Osteoblast (primary cell): ENCODE measurements at regions not wholly inside any gene's neighbourhood (a gene's known extent, or its start where the extent isn't known, plus 50 kb on each side); places are given as distances from the start of the nearest gene placed in this dataset.

ENCODE experiments used
- DNase-seq: peaks from one replicate; pipeline ENCODE4 v3.0.0; 2011; ENCODE audit warnings: low spot score, mixed read lengths; ENCODE audit not compliant: insufficient read length; ENCODE audit errors: missing footprints
- H2AFZ ChIP-seq: 2 replicates; pipeline ENCODE4 v1.6.0; 2011; ENCODE audit warnings: mild to moderate bottlenecking, low read length
- H3K27ac ChIP-seq: 2 replicates; pipeline ENCODE4 v1.5.1; 2011; ENCODE audit warnings: mild to moderate bottlenecking, low read depth, low read length, moderate library complexity
- H3K27me3 ChIP-seq: 2 replicates; pipeline ENCODE4 v1.6.0; 2012; ENCODE audit warnings: mild to moderate bottlenecking, control low read depth, inconsistent platforms, low read length, moderate library complexity; ENCODE audit not compliant: insufficient read depth
- H3K36me3 ChIP-seq: 2 replicates; pipeline ENCODE4 v1.5.1; 2011; ENCODE audit warnings: mild to moderate bottlenecking, low read length, control low read depth, moderate library complexity; ENCODE audit not compliant: insufficient read depth
- H3K4me1 ChIP-seq: 2 replicates; pipeline ENCODE4 v1.5.1; 2011; ENCODE audit warnings: mild to moderate bottlenecking, low read length, control low read depth, moderate library complexity; ENCODE audit not compliant: insufficient read depth
- H3K4me2 ChIP-seq: 2 replicates; pipeline ENCODE4 v1.6.0; 2011; ENCODE audit warnings: mild to moderate bottlenecking, low read length; ENCODE audit not compliant: insufficient read depth
- H3K4me3 ChIP-seq: fragments of 200-600 bp; sonication (generic); 3 replicates; pipeline ENCODE4 v1.5.1; 2012; ENCODE audit warnings: mild to moderate bottlenecking, low read length, inconsistent platforms; ENCODE audit not compliant: insufficient read depth
- H3K79me2 ChIP-seq: 2 replicates; pipeline ENCODE4 v1.6.0; 2012; ENCODE audit warnings: mild to moderate bottlenecking, low read length, control low read depth, inconsistent platforms; ENCODE audit not compliant: insufficient read depth
- H3K9me3 ChIP-seq: 2 replicates; pipeline ENCODE4 v1.5.1; 2011; ENCODE audit warnings: low read depth, low read length, control low read depth
- H4K20me1 ChIP-seq: 2 replicates; pipeline ENCODE4 v1.6.0; 2012; ENCODE audit warnings: mild to moderate bottlenecking, low read length, control low read depth; ENCODE audit not compliant: insufficient read depth
- CTCF ChIP-seq: IDR thresholded peaks from 2 replicates; pipeline ENCODE4 v1.5.1; 2011; ENCODE audit warnings: mild to moderate bottlenecking, low read depth, low read length, moderate library complexity; ENCODE audit errors: extremely low read depth

- H3K36me3 ChIP-seq = no peaks in the 10 kb centered on the region
These were observed 180.5 kb upstream of the VEPH1 start for GRCh38 chr3:157683668-157684067.

GRCh38 chr3:157672061-157672460 lies 168.8 kb upstream of the VEPH1 start:
- Histone ChIP-seq H3K36me3 (no peaks in the 10 kb centered on the region), H3K27ac (no peak overlapping the region), H4K20me1 (no peaks in the 10 kb centered on the region), H3K9me3 (no peaks in the 10 kb centered on the region), H3K4me1 (no peaks in the 10 kb centered on the region), H3K4me2 (no peak overlapping the region), H3K27me3 (no peaks in the 10 kb centered on the region), H3K4me3 (no peak overlapping the region), H3K79me2 (no peaks in the 10 kb centered on the region), H2AFZ (no peak overlapping the region)
- DNase-seq = no peak
- no peak for TF ChIP-seq CTCF

More at GRCh38 chr3:157683668-157684067, 180.5 kb upstream of the VEPH1 start:
- H3K27me3 ChIP-seq = no peaks in the 10 kb centered on the region
- no peaks in the 10 kb centered on the region for H3K9me3 ChIP-seq
- no peaks in the 10 kb centered on the region for H4K20me1 ChIP-seq
- H3K4me2 ChIP-seq = no peak overlapping the region
- no peak overlapping the region for H2AFZ ChIP-seq
- TF ChIP-seq CTCF = no peak
- H3K27ac ChIP-seq = no peak overlapping the region
- H3K4me1 ChIP-seq = no peaks in the 10 kb centered on the region
- H3K79me2 ChIP-seq = no peaks in the 10 kb centered on the region
- no peak for DNase-seq
- no peak overlapping the region for H3K4me3 ChIP-seq

- Histone ChIP-seq H3K27ac (no peak overlapping the region), H3K4me2 (no peak overlapping the region), H3K4me3 (no peak overlapping the region), H3K4me1 (no peaks in the 10 kb centered on the region), H3K27me3 (no peaks in the 10 kb centered on the region), H3K9me3 (no peaks in the 10 kb centered on the region), H3K79me2 (no peaks in the 10 kb centered on the region), H4K20me1 (no peaks in the 10 kb centered on the region), H2AFZ (no peak overlapping the region), H3K36me3 (no peaks in the 10 kb centered on the region)
- TF ChIP-seq CTCF = no peak
- no peak for DNase-seq
These were observed 168.4 kb upstream of the VEPH1 start for GRCh38 chr3:157671656-157672055.

GRCh38 chr3:157669416-157669815 lies 166.2 kb upstream of the VEPH1 start:
- H3K9me3 ChIP-seq = no peaks in the 10 kb centered on the region
- no peak for DNase-seq
- no peaks in the 10 kb centered on the region for H3K4me1 ChIP-seq
- no peak overlapping the region for H2AFZ ChIP-seq
- H3K27ac ChIP-seq = no peak overlapping the region
- H3K27me3 ChIP-seq = no peaks in the 10 kb centered on the region
- no peak for TF ChIP-seq CTCF
- no peak overlapping the region for H3K4me2 ChIP-seq
- no peaks in the 10 kb centered on the region for H3K36me3 ChIP-seq
- H3K4me3 ChIP-seq = no peak overlapping the region
- no peaks in the 10 kb centered on the region for H3K79me2 ChIP-seq
- H4K20me1 ChIP-seq = no peaks in the 10 kb centered on the region
